CD4-positive, alpha-beta memory T cell (primary cell): ENCODE measurements at regions not wholly inside any gene's neighbourhood (a gene's known extent, or its start where the extent isn't known, plus 50 kb on each side); places are given as distances from the start of the nearest gene placed in this dataset.
"Not testable (repeated sequence)": the region's sequence is repeated elsewhere in the genome, so short reads cannot be mapped to it uniquely, and the experiment has no call there.

Source experiments
- CTCF ChIA-PET: fragments of 350-600 bp; sonication (Branson Sonifier 250); formaldehyde crosslinking; loops from one replicate; lab custom pipeline; 2021; ENCODE audit warnings: inconsistent platforms; ENCODE audit not compliant: partially characterized antibody; lab: Charles Lee
- POLR2A ChIA-PET: fragments of 350-600 bp; sonication (Branson Sonifier 250); formaldehyde crosslinking; loops from one replicate; lab custom pipeline; 2021; ENCODE audit not compliant: partially characterized antibody; lab: Charles Lee
- DNase-seq, 5 donors: peaks; one replicate each; pipeline versions ENCODE4 v3.0.0 to v3.0.0-alpha.2; 2020 to 2022; ENCODE audit warnings: mixed read lengths in 1 of 5
- H3K27ac ChIP-seq: one replicate; pipeline ENCODE4 v1.7.0; 2013; ENCODE audit warnings: low read depth, low read length
- H3K27me3 ChIP-seq: 2 replicates; pipeline ENCODE4 v1.7.0; 2013; ENCODE audit warnings: mild to moderate bottlenecking, low read length, moderate library complexity; ENCODE audit not compliant: insufficient read depth
- H3K36me3 ChIP-seq: 2 replicates; pipeline ENCODE4 v1.7.0; 2013; ENCODE audit warnings: mild to moderate bottlenecking, low read length, moderate library complexity; ENCODE audit not compliant: insufficient read depth
- H3K4me1 ChIP-seq: 2 replicates; pipeline ENCODE4 v1.7.0; 2013; ENCODE audit warnings: mild to moderate bottlenecking, low read length, moderate library complexity; ENCODE audit not compliant: insufficient read depth
- H3K4me3 ChIP-seq, 2 donors: one replicate each; pipeline ENCODE4 v1.7.0; 2013; ENCODE audit warnings: low read length in 2 of 2, mild to moderate bottlenecking in 1 of 2
- H3K9me3 ChIP-seq, 2 donors: one replicate each; pipeline ENCODE4 v1.7.0; 2013; ENCODE audit warnings: low read length in 2 of 2, control low read depth in 1 of 2; ENCODE audit not compliant: control insufficient read depth in 1 of 2
- H3K27ac Mint-ChIP-seq, 7 donors: one replicate each; pipeline ENCODE4 v1.8.0; 2020 to 2021; ENCODE audit warnings: mixed read lengths in 7 of 7, mild to moderate bottlenecking in 6 of 7, inconsistent platforms in 3 of 7, moderate library complexity in 3 of 7
- H3K27me3 Mint-ChIP-seq, 2 donors: one replicate each; pipeline ENCODE4 v1.8.0; 2020 to 2021; ENCODE audit warnings: mixed read lengths in 2 of 2
- H3K36me3 Mint-ChIP-seq, 2 donors: one replicate each; pipeline ENCODE4 v1.8.0; 2020 to 2021; ENCODE audit warnings: mixed read lengths in 2 of 2, inconsistent platforms in 1 of 2, mild to moderate bottlenecking in 1 of 2
- H3K4me1 Mint-ChIP-seq, 4 donors: one replicate each; pipeline ENCODE4 v1.8.0; 2020 to 2021; ENCODE audit warnings: mixed read lengths in 4 of 4, mild to moderate bottlenecking in 1 of 4
- H3K4me3 Mint-ChIP-seq, 8 donors: one replicate each; pipeline ENCODE4 v1.8.0; 2020 to 2021; ENCODE audit warnings: mixed read lengths in 8 of 8, mild to moderate bottlenecking in 7 of 8, moderate library complexity in 6 of 8, inconsistent platforms in 3 of 8
- H3K9me3 Mint-ChIP-seq, 8 donors: one replicate each; pipeline ENCODE4 v1.8.0; 2020 to 2021; ENCODE audit warnings: mixed read lengths in 8 of 8, mild to moderate bottlenecking in 5 of 8, inconsistent platforms in 3 of 8, moderate library complexity in 1 of 8
- intact Hi-C: fragments of 100-400 bp; cut with micrococcal nuclease; formaldehyde crosslinking; loops from one replicate; pipeline ENCODE4 v1.15.1; 2023

GRCh38 chrX:5708251-5708650 lies 520.4 kb downstream of the NLGN4X start:
- H3K27ac Mint-ChIP-seq: no peak overlapping the region
- Histone ChIP-seq H3K27me3 (no peaks in the 10 kb centered on the region), H3K4me1 (no peaks in the 10 kb centered on the region), H3K4me3 (no peak overlapping the region), H3K9me3 (no peaks in the 10 kb centered on the region), H3K36me3 (no peaks in the 10 kb centered on the region), H3K27ac (no peak overlapping the region)
- no peak overlapping the region for H3K4me3 Mint-ChIP-seq
- intact Hi-C loops: no loop called here
- H3K27me3 Mint-ChIP-seq: no peaks in the 10 kb centered on the region
- DNase-seq: no peak
- ChIA-PET POLR2A (no interaction called here), CTCF (no interaction called here)
- no peaks in the 10 kb centered on the region for H3K36me3 Mint-ChIP-seq
- peaks cover 0 to 11% (median 2%) of the 10 kb centered on the region in 8 donors for H3K9me3 Mint-ChIP-seq
- H3K4me1 Mint-ChIP-seq: no peaks in the 10 kb centered on the region

GRCh38 chrX:5702890-5703289 lies 525.8 kb downstream of the NLGN4X start:
- H3K4me1 Mint-ChIP-seq: no peaks in the 10 kb centered on the region
- H3K9me3 ChIP-seq: no peaks in the 10 kb centered on the region
- H3K9me3 Mint-ChIP-seq: peaks cover 0 to 4% (median under 1%) of the 10 kb centered on the region in 8 donors
- H3K27ac ChIP-seq: no peak overlapping the region
- no peak overlapping the region for H3K4me3 Mint-ChIP-seq
- no peak overlapping the region for H3K27ac Mint-ChIP-seq
- CTCF ChIA-PET: no interaction called here
- no peaks in the 10 kb centered on the region for H3K36me3 Mint-ChIP-seq
- no peak for DNase-seq
- POLR2A ChIA-PET: no interaction called here
- no peaks in the 10 kb centered on the region for H3K36me3 ChIP-seq
- no peaks in the 10 kb centered on the region for H3K27me3 Mint-ChIP-seq
- H3K4me1 ChIP-seq: no peaks in the 10 kb centered on the region
- H3K27me3 ChIP-seq: no peaks in the 10 kb centered on the region
- no peak overlapping the region for H3K4me3 ChIP-seq
- intact Hi-C loops: no loop called here

GRCh38 chrX:5695971-5696370 lies 532.7 kb downstream of the NLGN4X start:
- no peaks in the 10 kb centered on the region for H3K27me3 Mint-ChIP-seq
- no peak overlapping the region for H3K4me3 Mint-ChIP-seq
- Histone ChIP-seq H3K4me3 (no peak overlapping the region), H3K36me3 (no peaks in the 10 kb centered on the region), H3K9me3 (no peaks in the 10 kb centered on the region), H3K4me1 (no peaks in the 10 kb centered on the region), H3K27me3 (no peaks in the 10 kb centered on the region), H3K27ac (no peak overlapping the region)
- H3K36me3 Mint-ChIP-seq: no peaks in the 10 kb centered on the region
- POLR2A ChIA-PET: no interaction called here
- CTCF ChIA-PET: no interaction called here
- no peak overlapping the region for H3K27ac Mint-ChIP-seq
- H3K9me3 Mint-ChIP-seq: peaks cover 0 to 5% (median 0%) of the 10 kb centered on the region in 8 donors
- no peaks in the 10 kb centered on the region for H3K4me1 Mint-ChIP-seq
- intact Hi-C loops: no loop called here
- no peak for DNase-seq

- Histone ChIP-seq H3K4me1 (no peaks in the 10 kb centered on the region), H3K27ac (no peak overlapping the region), H3K27me3 (no peaks in the 10 kb centered on the region), H3K9me3 (no peaks in the 10 kb centered on the region), H3K36me3 (no peaks in the 10 kb centered on the region), H3K4me3 (no peak overlapping the region)
- intact Hi-C loops: no loop called here
- no peak for DNase-seq
- no peaks in the 10 kb centered on the region for H3K27me3 Mint-ChIP-seq
- no peak overlapping the region for H3K27ac Mint-ChIP-seq
- ChIA-PET POLR2A (no interaction called here), CTCF (no interaction called here)
- peaks cover 0 to 15% (median 8%) of the 10 kb centered on the region in 8 donors for H3K9me3 Mint-ChIP-seq
- H3K36me3 Mint-ChIP-seq: no peaks in the 10 kb centered on the region
- no peak overlapping the region for H3K4me3 Mint-ChIP-seq
- H3K4me1 Mint-ChIP-seq: no peaks in the 10 kb centered on the region
Measured at GRCh38 chrX:5683996-5684395, 544.7 kb downstream of the NLGN4X start.

GRCh38 chrX:5681159-5681558 lies 547.5 kb downstream of the NLGN4X start:
- H3K27me3 ChIP-seq: no peaks in the 10 kb centered on the region
- intact Hi-C loops: no loop called here
- H3K27ac Mint-ChIP-seq: no peak overlapping the region
- H3K4me1 ChIP-seq: no peaks in the 10 kb centered on the region
- no peak overlapping the region for H3K27ac ChIP-seq
- ChIA-PET CTCF (no interaction called here), POLR2A (no interaction called here)
- no peaks in the 10 kb centered on the region for H3K36me3 ChIP-seq
- no peak overlapping the region for H3K4me3 Mint-ChIP-seq
- no peak overlapping the region for H3K4me3 ChIP-seq
- no peaks in the 10 kb centered on the region for H3K4me1 Mint-ChIP-seq
- no peak for DNase-seq
- no peaks in the 10 kb centered on the region for H3K36me3 Mint-ChIP-seq
- H3K27me3 Mint-ChIP-seq: no peaks in the 10 kb centered on the region
- peaks cover 0 to 15% (median 6%) of the 10 kb centered on the region in 8 donors for H3K9me3 Mint-ChIP-seq
- H3K9me3 ChIP-seq: no peaks in the 10 kb centered on the region

GRCh38 chrX:5674036-5674435 lies 554.6 kb downstream of the NLGN4X start:
- ChIA-PET POLR2A (no interaction called here), CTCF (no interaction called here)

GRCh38 chrX:5672099-5672498 lies 556.6 kb downstream of the NLGN4X start:
- H3K27me3 ChIP-seq: no peaks in the 10 kb centered on the region
- H3K4me1 ChIP-seq: no peaks in the 10 kb centered on the region

More at GRCh38 chrX:5674036-5674435, 554.6 kb downstream of the NLGN4X start:
- Mint-ChIP-seq H3K36me3 (no peaks in the 10 kb centered on the region), H3K4me1 (no peaks in the 10 kb centered on the region), H3K27me3 (no peaks in the 10 kb centered on the region), H3K9me3 (peaks cover 0 to 15% (median 8%) of the 10 kb centered on the region in 8 donors), H3K4me3 (no peak overlapping the region), H3K27ac (no peak overlapping the region)
- Histone ChIP-seq H3K36me3 (no peaks in the 10 kb centered on the region), H3K4me1 (no peaks in the 10 kb centered on the region), H3K4me3 (no peak overlapping the region), H3K27me3 (no peaks in the 10 kb centered on the region), H3K9me3 (no peaks in the 10 kb centered on the region), H3K27ac (no peak overlapping the region)
- DNase-seq: no peak
- intact Hi-C loops: no loop called here

GRCh38 chrX:5666689-5667088 lies 562.0 kb downstream of the NLGN4X start:
- CTCF ChIA-PET, intact Hi-C loops, H3K27ac Mint-ChIP-seq, H3K36me3 ChIP-seq, H3K27me3 Mint-ChIP-seq, H3K27me3 ChIP-seq, DNase-seq, H3K4me1 Mint-ChIP-seq, H3K4me3 Mint-ChIP-seq, H3K4me3 ChIP-seq, H3K4me1 ChIP-seq, H3K36me3 Mint-ChIP-seq, POLR2A ChIA-PET, H3K27ac ChIP-seq, H3K9me3 ChIP-seq: not testable (repeated sequence)
- H3K9me3 Mint-ChIP-seq: peaks cover 0 to 46% (median 27%) of the 10 kb centered on the region in 8 donors

More at GRCh38 chrX:5672099-5672498, 556.6 kb downstream of the NLGN4X start:
- no peaks in the 10 kb centered on the region for H3K9me3 ChIP-seq
- H3K27ac ChIP-seq: no peak overlapping the region
- Mint-ChIP-seq H3K4me1 (no peaks in the 10 kb centered on the region), H3K9me3 (peaks cover 0 to 27% (median 9%) of the 10 kb centered on the region in 8 donors), H3K36me3 (no peaks in the 10 kb centered on the region), H3K27ac (no peak overlapping the region), H3K4me3 (no peak overlapping the region), H3K27me3 (no peaks in the 10 kb centered on the region)
- POLR2A ChIA-PET: no interaction called here
- DNase-seq: no peak
- CTCF ChIA-PET: no interaction called here
- intact Hi-C loops: no loop called here
- no peaks in the 10 kb centered on the region for H3K36me3 ChIP-seq
- no peak overlapping the region for H3K4me3 ChIP-seq
